ENCODE measurements at regions not wholly inside any gene's neighbourhood (a gene's known extent, or its start where the extent isn't known, plus 50 kb on each side); places are given as distances from the start of the nearest gene placed in this dataset.

DNA sequence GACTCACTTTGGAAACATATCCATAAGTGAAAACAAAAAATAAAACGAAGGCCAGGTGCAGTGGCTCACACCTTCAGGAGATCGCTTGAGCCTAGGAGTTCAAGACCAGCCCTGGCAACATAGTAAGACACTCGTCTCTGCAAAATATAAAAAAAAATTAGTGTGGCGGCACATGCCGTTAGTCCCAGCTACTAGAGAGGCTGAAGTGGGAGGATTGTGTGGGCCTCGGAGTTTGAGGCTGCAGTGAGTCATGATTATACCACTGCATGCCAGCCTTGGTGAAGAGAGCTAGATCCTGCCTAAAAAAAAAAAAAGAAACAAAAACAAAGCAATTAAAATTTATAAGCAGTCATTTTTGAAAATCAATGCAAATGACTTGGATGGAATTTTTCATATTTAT, 54.7 kb upstream of the NANOGP8 start:
- intact Hi-C loops (cut with micrococcal nuclease), result no loop called here
- no peaks in the 10 kb centered on the region for H3K36me3 ChIP-seq (ENCODE audit: control insufficient read depth, insufficient read depth, low read length)
- Mint-ChIP-seq H3K27ac (no peak overlapping the region), H3K4me1 (no peaks in the 10 kb centered on the region), H3K27me3 (ENCODE audit: low read depth in 2 of 2) (no peaks in the 10 kb centered on the region), H3K9me3 (peaks cover 0 to 2% of the 10 kb centered on the region in 2 donors), H3K4me3 (no peak overlapping the region), H3K36me3 (no peaks in the 10 kb centered on the region)
- no peak overlapping the region for H3K4me3 ChIP-seq (ENCODE audit: low read length)
- no peak for DNase-seq
- no peaks in the 10 kb centered on the region for H3K4me1 ChIP-seq (ENCODE audit: control insufficient read depth, insufficient read depth, low read length)
- TF ChIP-seq, protein P1, sequence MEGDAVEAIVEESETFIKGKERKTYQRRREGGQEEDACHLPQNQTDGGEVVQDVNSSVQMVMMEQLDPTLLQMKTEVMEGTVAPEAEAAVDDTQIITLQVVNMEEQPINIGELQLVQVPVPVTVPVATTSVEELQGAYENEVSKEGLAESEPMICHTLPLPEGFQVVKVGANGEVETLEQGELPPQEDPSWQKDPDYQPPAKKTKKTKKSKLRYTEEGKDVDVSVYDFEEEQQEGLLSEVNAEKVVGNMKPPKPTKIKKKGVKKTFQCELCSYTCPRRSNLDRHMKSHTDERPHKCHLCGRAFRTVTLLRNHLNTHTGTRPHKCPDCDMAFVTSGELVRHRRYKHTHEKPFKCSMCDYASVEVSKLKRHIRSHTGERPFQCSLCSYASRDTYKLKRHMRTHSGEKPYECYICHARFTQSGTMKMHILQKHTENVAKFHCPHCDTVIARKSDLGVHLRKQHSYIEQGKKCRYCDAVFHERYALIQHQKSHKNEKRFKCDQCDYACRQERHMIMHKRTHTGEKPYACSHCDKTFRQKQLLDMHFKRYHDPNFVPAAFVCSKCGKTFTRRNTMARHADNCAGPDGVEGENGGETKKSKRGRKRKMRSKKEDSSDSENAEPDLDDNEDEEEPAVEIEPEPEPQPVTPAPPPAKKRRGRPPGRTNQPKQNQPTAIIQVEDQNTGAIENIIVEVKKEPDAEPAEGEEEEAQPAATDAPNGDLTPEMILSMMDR (IDR thresholded peaks at IDR 0.05), result no peak
- WGBS (ENCODE audit: insufficient coverage), result 93% methylated on average over 6 of the region's 6 CpGs
- no peak overlapping the region for H3K27ac ChIP-seq (ENCODE audit: low read length)
- no peaks in the 10 kb centered on the region for H3K27me3 ChIP-seq (ENCODE audit: control insufficient read depth, insufficient read depth, low read length)
- no peaks in the 10 kb centered on the region for H3K9me3 ChIP-seq (ENCODE audit: control insufficient read depth, insufficient read depth, low read length)
- ATAC-seq, result no peak

DNA sequence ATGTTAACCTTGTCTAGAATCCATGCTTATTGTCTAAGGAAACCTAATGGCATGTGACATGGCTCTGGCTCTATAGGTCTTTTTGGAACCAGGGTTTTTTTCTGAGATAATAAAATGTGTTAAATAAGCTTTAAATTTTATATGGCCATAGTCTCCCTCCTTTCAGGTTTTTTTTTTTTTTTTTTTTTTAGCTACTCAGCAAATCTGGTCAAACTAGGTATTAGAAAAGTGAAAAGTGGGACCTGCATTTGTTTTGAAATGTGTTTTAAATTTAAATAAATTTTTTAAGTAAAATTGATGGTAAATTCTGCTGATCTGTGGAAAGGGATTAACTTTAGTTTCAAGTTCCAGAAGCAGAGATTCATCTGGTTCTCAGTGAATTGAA, 52.1 kb upstream of the NANOGP8 start:
- no peaks in the 10 kb centered on the region for H3K36me3 ChIP-seq (ENCODE audit: control insufficient read depth, insufficient read depth, low read length)
- no peaks in the 10 kb centered on the region for H3K4me1 Mint-ChIP-seq

DNA sequence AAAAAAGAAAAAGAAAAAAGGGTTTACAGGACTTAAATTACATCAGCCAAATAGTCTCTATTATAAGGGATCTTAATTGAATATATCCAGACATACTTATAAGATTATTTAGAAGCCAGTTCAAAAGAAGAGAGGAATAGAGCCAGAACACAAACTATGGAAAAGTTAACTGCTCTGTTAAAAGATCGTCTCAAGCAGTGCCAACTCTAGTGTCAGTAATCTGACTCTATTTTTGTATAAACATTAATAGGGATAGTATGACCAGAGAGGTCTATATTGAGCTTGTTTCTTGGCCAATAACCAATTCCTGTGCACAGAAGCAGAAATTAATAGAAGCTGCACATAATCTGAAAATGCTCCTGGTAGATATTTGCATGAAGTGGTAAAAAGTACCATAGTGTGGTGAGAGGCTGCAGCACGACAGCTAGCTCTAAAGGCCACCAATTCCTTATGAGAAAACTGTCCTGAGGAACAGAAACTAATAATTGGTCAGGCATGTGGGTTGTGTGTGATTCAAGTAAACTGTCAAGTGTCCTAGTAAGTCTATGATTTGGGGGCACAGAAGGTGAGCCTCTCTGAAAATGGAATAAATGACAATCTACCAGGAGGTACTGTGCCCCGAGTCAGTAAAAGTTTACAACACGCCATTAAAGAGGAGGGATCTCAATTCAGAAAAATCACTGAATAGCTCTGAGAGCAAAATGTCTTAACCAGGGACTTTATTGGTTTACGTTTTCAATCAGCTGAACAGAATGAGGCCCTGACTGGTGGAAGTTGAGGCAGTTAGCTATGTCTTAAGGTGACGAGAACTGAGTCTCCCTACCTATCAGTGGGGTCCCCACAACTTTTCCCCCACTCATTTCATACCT, 51.5 kb upstream of the NANOGP8 start:
- Histone ChIP-seq H3K4me1 (ENCODE audit: control insufficient read depth, insufficient read depth, low read length) (no peaks in the 10 kb centered on the region), H3K27ac (ENCODE audit: low read length) (no peak overlapping the region), H3K36me3 (ENCODE audit: control insufficient read depth, insufficient read depth, low read length) (no peaks in the 10 kb centered on the region), H3K9me3 (ENCODE audit: control insufficient read depth, insufficient read depth, low read length) (no peaks in the 10 kb centered on the region), H3K4me3 (ENCODE audit: low read length) (no peak overlapping the region), H3K27me3 (ENCODE audit: control insufficient read depth, insufficient read depth, low read length) (no peaks in the 10 kb centered on the region)
- WGBS (ENCODE audit: insufficient coverage), result 74% methylated on average over 6 of the region's 6 CpGs
- H3K4me3 Mint-ChIP-seq, result no peak overlapping the region
- H3K36me3 Mint-ChIP-seq, result no peaks in the 10 kb centered on the region
- H3K27ac Mint-ChIP-seq, result no peak overlapping the region
- no peaks in the 10 kb centered on the region for H3K4me1 Mint-ChIP-seq
- no peaks in the 10 kb centered on the region for H3K27me3 Mint-ChIP-seq (ENCODE audit: low read depth in 2 of 2)
- intact Hi-C loops (cut with micrococcal nuclease), result no loop called here
- DNase-seq (no peak), ATAC-seq (no peak)
- TF ChIP-seq, protein P1 (IDR thresholded peaks at IDR 0.05), result no peak
- peaks cover 3 to 10% of the 10 kb centered on the region in 2 donors for H3K9me3 Mint-ChIP-seq

More for the DNA sequence above, 52.1 kb upstream of the NANOGP8 start:
- ATAC-seq (no peak), DNase-seq (no peak)
- no peaks in the 10 kb centered on the region for H3K4me1 ChIP-seq (ENCODE audit: control insufficient read depth, insufficient read depth, low read length)
- H3K36me3 Mint-ChIP-seq, result no peaks in the 10 kb centered on the region
- H3K27me3 Mint-ChIP-seq (ENCODE audit: low read depth in 2 of 2), result no peaks in the 10 kb centered on the region
- peaks cover under 1 to 6% of the 10 kb centered on the region in 2 donors for H3K9me3 Mint-ChIP-seq
- H3K4me3 Mint-ChIP-seq, result no peak overlapping the region
- no peaks in the 10 kb centered on the region for H3K9me3 ChIP-seq (ENCODE audit: control insufficient read depth, insufficient read depth, low read length)
- TF ChIP-seq, protein P1 (IDR thresholded peaks at IDR 0.05), result no peak
- no peaks in the 10 kb centered on the region for H3K27me3 ChIP-seq (ENCODE audit: control insufficient read depth, insufficient read depth, low read length)
- intact Hi-C loops (cut with micrococcal nuclease), result no loop called here
- no peak overlapping the region for H3K27ac Mint-ChIP-seq
- H3K27ac ChIP-seq (ENCODE audit: low read length), result no peak overlapping the region
- no peak overlapping the region for H3K4me3 ChIP-seq (ENCODE audit: low read length)
